ENCODE measurements at regions not wholly inside any gene's neighbourhood (a gene's known extent, or its start where the extent isn't known, plus 50 kb on each side); places are given as distances from the start of the nearest gene placed in this dataset.

DNA sequence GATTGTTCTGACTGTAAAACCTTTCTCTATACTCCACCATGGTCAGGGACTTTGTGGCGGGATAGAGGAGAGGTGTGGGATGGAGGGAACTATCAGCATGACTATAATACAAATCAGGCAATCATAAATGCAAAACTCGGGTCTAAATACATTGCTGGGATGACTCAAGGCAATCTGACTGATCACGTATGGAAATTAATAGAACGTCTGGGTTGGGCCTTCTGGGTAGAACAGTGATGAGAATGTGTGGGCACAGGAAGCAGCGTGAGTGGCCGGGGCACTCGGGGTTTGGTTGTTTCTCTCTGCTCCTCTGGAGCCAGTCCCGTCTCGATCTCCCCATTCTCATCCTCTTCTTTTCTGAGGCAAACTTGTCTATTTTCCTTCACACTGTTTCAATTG is 485.8 kb downstream of the VRK1 start:
- H3K4me3 Mint-ChIP-seq (ENCODE audit: unreplicated experiment) = no peak overlapping the region
- peaks cover 15% of the 10 kb centered on the region for H3K4me1 Mint-ChIP-seq (ENCODE audit: unreplicated experiment)
- H3K36me3 Mint-ChIP-seq (ENCODE audit: low read depth, unreplicated experiment) = no peaks in the 10 kb centered on the region
- H3K27me3 Mint-ChIP-seq (ENCODE audit: unreplicated experiment) = no peaks in the 10 kb centered on the region
- no peaks in the 10 kb centered on the region for H3K9me3 Mint-ChIP-seq (ENCODE audit: unreplicated experiment)
- no peak for DNase-seq (ENCODE audit: low spot score)
- TF ChIP-seq, protein P1, sequence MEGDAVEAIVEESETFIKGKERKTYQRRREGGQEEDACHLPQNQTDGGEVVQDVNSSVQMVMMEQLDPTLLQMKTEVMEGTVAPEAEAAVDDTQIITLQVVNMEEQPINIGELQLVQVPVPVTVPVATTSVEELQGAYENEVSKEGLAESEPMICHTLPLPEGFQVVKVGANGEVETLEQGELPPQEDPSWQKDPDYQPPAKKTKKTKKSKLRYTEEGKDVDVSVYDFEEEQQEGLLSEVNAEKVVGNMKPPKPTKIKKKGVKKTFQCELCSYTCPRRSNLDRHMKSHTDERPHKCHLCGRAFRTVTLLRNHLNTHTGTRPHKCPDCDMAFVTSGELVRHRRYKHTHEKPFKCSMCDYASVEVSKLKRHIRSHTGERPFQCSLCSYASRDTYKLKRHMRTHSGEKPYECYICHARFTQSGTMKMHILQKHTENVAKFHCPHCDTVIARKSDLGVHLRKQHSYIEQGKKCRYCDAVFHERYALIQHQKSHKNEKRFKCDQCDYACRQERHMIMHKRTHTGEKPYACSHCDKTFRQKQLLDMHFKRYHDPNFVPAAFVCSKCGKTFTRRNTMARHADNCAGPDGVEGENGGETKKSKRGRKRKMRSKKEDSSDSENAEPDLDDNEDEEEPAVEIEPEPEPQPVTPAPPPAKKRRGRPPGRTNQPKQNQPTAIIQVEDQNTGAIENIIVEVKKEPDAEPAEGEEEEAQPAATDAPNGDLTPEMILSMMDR (IDR thresholded peaks at IDR 0.05; ENCODE audit: unreplicated experiment) = no peak
- no peak overlapping the region for H3K27ac Mint-ChIP-seq (ENCODE audit: unreplicated experiment)

DNA sequence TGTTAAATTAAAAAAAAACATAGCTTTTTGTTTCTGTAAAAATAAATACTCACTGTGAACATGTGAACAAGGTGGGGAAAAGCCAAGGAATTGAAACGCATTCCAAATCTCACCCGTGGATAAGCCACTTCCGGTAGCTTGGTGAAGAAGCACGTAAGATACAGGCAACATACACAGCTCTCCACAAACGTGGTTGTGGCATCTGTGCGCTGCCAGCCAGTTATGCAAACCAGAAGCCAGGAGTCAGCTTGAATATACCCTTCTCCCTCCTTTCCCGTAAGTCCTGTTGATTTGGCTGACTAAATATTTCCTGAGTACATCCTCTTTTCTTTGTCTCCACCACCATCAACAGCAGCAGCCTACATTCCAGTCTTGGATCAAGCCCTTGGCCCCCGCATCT is 486.2 kb downstream of the VRK1 start:
- Mint-ChIP-seq H3K9me3 (ENCODE audit: unreplicated experiment) (no peaks in the 10 kb centered on the region), H3K36me3 (ENCODE audit: low read depth, unreplicated experiment) (no peaks in the 10 kb centered on the region), H3K4me1 (ENCODE audit: unreplicated experiment) (peaks cover 15% of the 10 kb centered on the region), H3K4me3 (ENCODE audit: unreplicated experiment) (no peak overlapping the region), H3K27ac (ENCODE audit: unreplicated experiment) (no peak overlapping the region), H3K27me3 (ENCODE audit: unreplicated experiment) (no peaks in the 10 kb centered on the region)
- TF ChIP-seq, protein P1 (IDR thresholded peaks at IDR 0.05; ENCODE audit: unreplicated experiment) = no peak
- DNase-seq (ENCODE audit: low spot score) = no peak

GRCh38 chr14:97283841-97284240 is 486.7 kb downstream of the VRK1 start:
- no peaks in the 10 kb centered on the region for H3K36me3 Mint-ChIP-seq (ENCODE audit: low read depth, unreplicated experiment)
- no peak overlapping the region for H3K27ac Mint-ChIP-seq (ENCODE audit: unreplicated experiment)
- H3K4me1 Mint-ChIP-seq (ENCODE audit: unreplicated experiment) = peaks cover 15% of the 10 kb centered on the region
- DNase-seq (ENCODE audit: low spot score) = no peak
- TF ChIP-seq, protein P1 (IDR thresholded peaks at IDR 0.05; ENCODE audit: unreplicated experiment) = no peak
- H3K4me3 Mint-ChIP-seq (ENCODE audit: unreplicated experiment) = no peak overlapping the region
- no peaks in the 10 kb centered on the region for H3K27me3 Mint-ChIP-seq (ENCODE audit: unreplicated experiment)
- no peaks in the 10 kb centered on the region for H3K9me3 Mint-ChIP-seq (ENCODE audit: unreplicated experiment)

- DNase-seq (ENCODE audit: low spot score) = no peak
- no peaks in the 10 kb centered on the region for H3K36me3 Mint-ChIP-seq (ENCODE audit: low read depth, unreplicated experiment)
- H3K4me3 Mint-ChIP-seq (ENCODE audit: unreplicated experiment) = no peak overlapping the region
- H3K27ac Mint-ChIP-seq (ENCODE audit: unreplicated experiment) = no peak overlapping the region
- H3K9me3 Mint-ChIP-seq (ENCODE audit: unreplicated experiment) = no peaks in the 10 kb centered on the region
- peaks cover 10% of the 10 kb centered on the region for H3K4me1 Mint-ChIP-seq (ENCODE audit: unreplicated experiment)
- TF ChIP-seq, protein P1 (IDR thresholded peaks at IDR 0.05; ENCODE audit: unreplicated experiment) = no peak
- no peaks in the 10 kb centered on the region for H3K27me3 Mint-ChIP-seq (ENCODE audit: unreplicated experiment)
Measured at GRCh38 chr14:97287956-97288355, 490.8 kb downstream of the VRK1 start.

DNA sequence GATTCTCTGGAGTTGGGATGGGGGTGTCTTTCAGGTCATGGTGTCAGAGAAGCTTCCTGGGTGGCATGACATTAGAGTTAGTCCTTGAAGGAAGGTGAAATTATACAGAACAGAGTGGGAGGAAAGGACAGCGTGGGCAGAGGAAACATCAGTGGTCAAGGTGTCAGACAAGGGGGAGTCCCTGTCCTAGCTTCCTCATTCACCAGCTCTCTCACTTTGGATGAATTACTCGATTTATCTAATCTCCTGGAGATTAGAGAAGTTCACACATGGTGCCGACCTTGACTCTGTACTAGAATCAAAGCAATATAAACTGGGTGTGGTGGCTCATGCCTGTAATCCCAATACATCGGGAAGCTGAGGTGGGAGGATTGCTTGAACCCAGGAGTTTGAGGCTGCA is 492.9 kb downstream of the VRK1 start:
- DNase-seq (ENCODE audit: low spot score) = no peak
- H3K4me3 Mint-ChIP-seq (ENCODE audit: unreplicated experiment) = no peak overlapping the region
- no peak overlapping the region for H3K27ac Mint-ChIP-seq (ENCODE audit: unreplicated experiment)
- no peaks in the 10 kb centered on the region for H3K36me3 Mint-ChIP-seq (ENCODE audit: low read depth, unreplicated experiment)
- H3K4me1 Mint-ChIP-seq (ENCODE audit: unreplicated experiment) = peaks cover 1% of the 10 kb centered on the region
- TF ChIP-seq, protein P1 (IDR thresholded peaks at IDR 0.05; ENCODE audit: unreplicated experiment) = no peak
- no peaks in the 10 kb centered on the region for H3K27me3 Mint-ChIP-seq (ENCODE audit: unreplicated experiment)
- no peaks in the 10 kb centered on the region for H3K9me3 Mint-ChIP-seq (ENCODE audit: unreplicated experiment)
